Prostate gland (tissue), 2 donors: ENCODE measurements at regions not wholly inside any gene's neighbourhood (a gene's known extent, or its start where the extent isn't known, plus 50 kb on each side); places are given as distances from the start of the nearest gene placed in this dataset.

Experiments
- POLR2A ChIP-seq: fragments of 450-650 bp; IDR thresholded peaks from one replicate; pipeline ENCODE4 v1.6.1; 2016; ENCODE audit warnings: antibody characterized with exemption, mild to moderate bottlenecking
- TF ChIP-seq, protein P1 (sequence below), 4 experiments: fragments of 200-600 bp in 2 of 4; fragments of 450-650 bp in 2 of 4; sonication (generic) in 2 of 4; IDR thresholded peaks; 1 replicate in 3 of 4; 2 replicates in 1 of 4; pipeline ENCODE4 v1.5.1; 2016 to 2019; ENCODE audit warnings: antibody characterized with exemption in 4 of 4, mild to moderate bottlenecking in 2 of 4, moderate library complexity in 2 of 4

DNA sequence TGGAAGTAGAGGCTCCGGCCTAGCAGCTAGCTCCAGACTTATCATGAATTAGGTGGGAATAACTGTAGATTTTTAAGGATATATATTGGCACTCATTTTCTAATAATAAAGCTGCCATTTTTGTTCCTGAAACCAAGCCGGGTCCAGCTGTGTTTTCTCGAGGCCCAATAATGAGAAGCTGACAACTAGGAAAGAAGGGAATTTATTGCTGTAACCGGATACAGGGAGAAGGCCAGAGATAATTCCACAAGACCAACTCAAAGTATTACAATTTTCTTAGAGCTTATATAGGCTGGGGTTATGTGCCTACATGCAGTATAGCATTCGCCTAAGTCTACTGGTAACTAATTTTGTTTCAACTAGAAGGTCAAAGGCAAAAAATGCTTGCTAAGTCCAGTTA lies 122.3 kb upstream of the FBXO33 start:
- TF ChIP-seq, protein P1, sequence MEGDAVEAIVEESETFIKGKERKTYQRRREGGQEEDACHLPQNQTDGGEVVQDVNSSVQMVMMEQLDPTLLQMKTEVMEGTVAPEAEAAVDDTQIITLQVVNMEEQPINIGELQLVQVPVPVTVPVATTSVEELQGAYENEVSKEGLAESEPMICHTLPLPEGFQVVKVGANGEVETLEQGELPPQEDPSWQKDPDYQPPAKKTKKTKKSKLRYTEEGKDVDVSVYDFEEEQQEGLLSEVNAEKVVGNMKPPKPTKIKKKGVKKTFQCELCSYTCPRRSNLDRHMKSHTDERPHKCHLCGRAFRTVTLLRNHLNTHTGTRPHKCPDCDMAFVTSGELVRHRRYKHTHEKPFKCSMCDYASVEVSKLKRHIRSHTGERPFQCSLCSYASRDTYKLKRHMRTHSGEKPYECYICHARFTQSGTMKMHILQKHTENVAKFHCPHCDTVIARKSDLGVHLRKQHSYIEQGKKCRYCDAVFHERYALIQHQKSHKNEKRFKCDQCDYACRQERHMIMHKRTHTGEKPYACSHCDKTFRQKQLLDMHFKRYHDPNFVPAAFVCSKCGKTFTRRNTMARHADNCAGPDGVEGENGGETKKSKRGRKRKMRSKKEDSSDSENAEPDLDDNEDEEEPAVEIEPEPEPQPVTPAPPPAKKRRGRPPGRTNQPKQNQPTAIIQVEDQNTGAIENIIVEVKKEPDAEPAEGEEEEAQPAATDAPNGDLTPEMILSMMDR (IDR thresholded peaks at IDR 0.05): no peak
- no peak for TF ChIP-seq POLR2A
